Keratinocyte (primary cell): ENCODE measurements at regions not wholly inside any gene's neighbourhood (a gene's known extent, or its start where the extent isn't known, plus 50 kb on each side); places are given as distances from the start of the nearest gene placed in this dataset.

Source experiments
- DNase-seq: peaks from one replicate; pipeline ENCODE4 v3.0.0-alpha.2; 2011; ENCODE audit warnings: low read depth, missing footprints, low spot score
- FAIRE-seq: peaks from 2 replicates; lab custom pipeline; 2011; peaks lifted over from hg19 to GRCh38; lab: Jason Lieb, UNC
- H2AFZ ChIP-seq: 2 replicates; pipeline ENCODE4 v1.6.0; 2012; ENCODE audit warnings: low read length, control low read depth, inconsistent platforms; ENCODE audit not compliant: control insufficient read depth
- H3K27ac ChIP-seq: 2 replicates; pipeline ENCODE4 v1.5.1; 2011; ENCODE audit warnings: low read length; ENCODE audit not compliant: control insufficient read depth, insufficient read depth
- H3K27me3 ChIP-seq: 3 replicates; pipeline ENCODE4 v1.6.0; 2011; ENCODE audit warnings: low read length; ENCODE audit not compliant: control insufficient read depth, insufficient read depth; ENCODE audit errors: extremely low read depth
- H3K36me3 ChIP-seq, 2 experiments: 2 replicates in 1 of 2; 3 replicates in 1 of 2; pipeline ENCODE4 v1.5.1; 2011; ENCODE audit warnings: low read length in 2 of 2, mild to moderate bottlenecking in 1 of 2; ENCODE audit not compliant: control insufficient read depth in 2 of 2, insufficient read depth in 2 of 2; ENCODE audit errors: extremely low read depth in 1 of 2
- H3K4me1 ChIP-seq: 3 replicates; pipeline ENCODE4 v1.5.1; 2011; ENCODE audit warnings: low read length; ENCODE audit not compliant: control insufficient read depth, insufficient read depth; ENCODE audit errors: extremely low read depth
- H3K4me2 ChIP-seq: 3 replicates; pipeline ENCODE4 v1.6.0; 2011; ENCODE audit warnings: low read depth, low read length; ENCODE audit not compliant: control insufficient read depth, insufficient read depth; ENCODE audit errors: extremely low read depth
- H3K4me3 ChIP-seq, 3 experiments: fragments of 200-600 bp in 1 of 3; sonication (generic) in 1 of 3; 2 replicates in 2 of 3; 3 replicates in 1 of 3; pipeline ENCODE4 v1.5.1; 2011 to 2016; ENCODE audit warnings: low read length in 3 of 3, mild to moderate bottlenecking in 3 of 3, control low read depth in 2 of 3, inconsistent platforms in 1 of 3, low read depth in 1 of 3, mixed read lengths in 1 of 3, mixed run types in 1 of 3, moderate library complexity in 1 of 3; ENCODE audit not compliant: control insufficient read depth in 2 of 3, insufficient read depth in 2 of 3; ENCODE audit errors: extremely low read depth in 1 of 3
- H3K79me2 ChIP-seq: 2 replicates; pipeline ENCODE4 v1.6.0; 2012; ENCODE audit warnings: low read length; ENCODE audit not compliant: control insufficient read depth, insufficient read depth
- H3K9ac ChIP-seq: 3 replicates; pipeline ENCODE4 v1.6.0; 2011; ENCODE audit warnings: low read length; ENCODE audit not compliant: control insufficient read depth, insufficient read depth; ENCODE audit errors: extremely low read depth
- H3K9me1 ChIP-seq: 3 replicates; pipeline ENCODE4 v1.6.0; 2011; ENCODE audit warnings: low read length; ENCODE audit not compliant: control insufficient read depth, insufficient read depth; ENCODE audit errors: extremely low read depth
- H3K9me3 ChIP-seq: 2 replicates; pipeline ENCODE4 v1.5.1; 2012; ENCODE audit warnings: low read depth, low read length; ENCODE audit not compliant: control insufficient read depth
- H4K20me1 ChIP-seq: 3 replicates; pipeline ENCODE4 v1.6.0; 2011; ENCODE audit warnings: low read length; ENCODE audit not compliant: control insufficient read depth, insufficient read depth; ENCODE audit errors: extremely low read depth
- CTCF ChIP-seq, 3 experiments: IDR thresholded peaks in 1 of 3; conservative IDR thresholded peaks in 1 of 3; optimal IDR thresholded peaks in 1 of 3; 2 replicates in 2 of 3; 3 replicates in 1 of 3; pipeline versions ENCODE3 to v1.5.1; 2011; ENCODE audit warnings: low read length in 3 of 3, mild to moderate bottlenecking in 3 of 3, moderate library complexity in 2 of 3, control low read depth in 1 of 3, inconsistent platforms in 1 of 3; ENCODE audit not compliant: insufficient read depth in 2 of 3; ENCODE audit errors: extremely low read depth in 1 of 3
- EZH2 ChIP-seq: IDR thresholded peaks from one replicate; pipeline ENCODE4 v1.6.1; 2012; ENCODE audit warnings: inconsistent platforms, mild to moderate bottlenecking, low read length, moderate library complexity
- dilution Hi-C: fragments of 300-500 bp; cut with MboI; formaldehyde crosslinking; loops from one replicate; pipeline ENCODE4 v1.7.0; 2020; ENCODE audit warnings: low sequenced_read_pairs; ENCODE audit not compliant: extremely low pct_ligation_motif_present

DNA sequence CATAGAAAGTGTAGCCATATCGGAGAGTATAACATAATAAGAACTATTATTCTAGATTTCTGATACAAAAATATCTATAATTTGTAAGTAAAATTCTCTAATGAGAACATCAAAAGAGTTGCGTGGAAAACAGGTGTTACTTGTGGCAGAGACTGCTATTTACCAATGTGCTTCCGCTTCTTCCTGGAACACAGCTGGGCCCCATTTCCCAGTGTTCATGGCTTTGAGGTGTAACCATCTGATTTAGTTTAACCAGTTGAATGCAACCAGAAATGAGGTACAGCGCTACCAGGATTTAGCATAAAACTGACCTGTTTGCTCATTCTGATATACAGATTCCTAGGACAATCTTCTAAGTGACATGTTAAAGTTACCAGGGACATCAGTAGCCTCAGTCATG lies 1055.2 kb downstream of the IGSF11 start:
- Histone ChIP-seq H3K9me3 (no peaks in the 10 kb centered on the region), H3K4me3 (no peak overlapping the region), H2AFZ (no peak overlapping the region), H3K79me2 (no peaks in the 10 kb centered on the region), H3K27ac (no peak overlapping the region), H4K20me1 (no peaks in the 10 kb centered on the region), H3K27me3 (no peaks in the 10 kb centered on the region), H3K4me2 (no peak overlapping the region), H3K9me1 (no peaks in the 10 kb centered on the region), H3K4me1 (no peaks in the 10 kb centered on the region), H3K36me3 (no peaks in the 10 kb centered on the region), H3K9ac (no peak overlapping the region)
- dilution Hi-C loops = no loop called here
- no peak for FAIRE-seq
- no peak for DNase-seq
- no peak for TF ChIP-seq CTCF (optimal IDR thresholded peaks at IDR 0.05 in 1 of 3, IDR thresholded peaks at IDR 0.05 in 1 of 3, conservative IDR thresholded peaks at IDR 0.05 in 1 of 3; ENCODE audit: extremely low read depth in 1 of 3, insufficient read depth in 2 of 3, low read length in 3 of 3)
- no peak for TF ChIP-seq EZH2

- no peaks in the 10 kb centered on the region for H3K9me3 ChIP-seq
- H3K9ac ChIP-seq = no peak overlapping the region
- TF ChIP-seq CTCF (optimal IDR thresholded peaks at IDR 0.05 in 1 of 3, IDR thresholded peaks at IDR 0.05 in 1 of 3, conservative IDR thresholded peaks at IDR 0.05 in 1 of 3; ENCODE audit: extremely low read depth in 1 of 3, insufficient read depth in 2 of 3, low read length in 3 of 3) (no peak), EZH2 (no peak)
- H3K4me1 ChIP-seq = no peaks in the 10 kb centered on the region
- H3K27me3 ChIP-seq = no peaks in the 10 kb centered on the region
- DNase-seq (no peak), FAIRE-seq (no peak)
- no peaks in the 10 kb centered on the region for H3K36me3 ChIP-seq
- no peak overlapping the region for H3K27ac ChIP-seq
- H4K20me1 ChIP-seq = no peaks in the 10 kb centered on the region
- dilution Hi-C loops = no loop called here
- H2AFZ ChIP-seq = no peak overlapping the region
- no peak overlapping the region for H3K4me3 ChIP-seq
- H3K4me2 ChIP-seq = no peak overlapping the region
- H3K9me1 ChIP-seq = no peaks in the 10 kb centered on the region
- no peaks in the 10 kb centered on the region for H3K79me2 ChIP-seq
Observed at GRCh38 chr3:117987256-117987655, 1047.4 kb downstream of the IGSF11 start.
